ENCODE measurements at regions not wholly inside any gene's neighbourhood (a gene's known extent, or its start where the extent isn't known, plus 50 kb on each side); places are given as distances from the start of the nearest gene placed in this dataset.
"Not testable (repeated sequence)": the region's sequence is repeated elsewhere in the genome, so short reads cannot be mapped to it uniquely, and the experiment has no call there.

GRCh38 chr1:234795007-234795406, 185.0 kb upstream of the IRF2BP2 start:
- H4K20me1 ChIP-seq (ENCODE audit: insufficient read depth, low read length); H3K79me2 ChIP-seq (ENCODE audit: insufficient read depth, low read depth, low read length); BruUV-seq (replicated peaks); H3K9me2 ChIP-seq (ENCODE audit: insufficient read depth, low read length); H3K36me3 ChIP-seq (ENCODE audit: insufficient read depth, low read length); POLR2A ChIA-PET; H3K4me3 ChIP-seq (ENCODE audit: low read depth, low read length, poor library complexity, severe bottlenecking); DNase-seq (ENCODE audit: low spot score); intact Hi-C loops (cut with micrococcal nuclease; ENCODE audit: unreplicated experiment); H3K27ac ChIP-seq (ENCODE audit: low read depth, low read length, poor library complexity, severe bottlenecking); CTCF ChIA-PET (ENCODE audit: unreplicated experiment); H3K4me1 ChIP-seq (ENCODE audit: insufficient read depth, low read length, poor library complexity, severe bottlenecking); H2AFZ ChIP-seq (ENCODE audit: low read length); H3K9me3 ChIP-seq (ENCODE audit: low read length); H3K4me2 ChIP-seq (ENCODE audit: low read length): not testable (repeated sequence)

GRCh38 chr1:234794452-234794851, 184.5 kb upstream of the IRF2BP2 start:
- H3K27ac ChIP-seq (ENCODE audit: low read depth, low read length, poor library complexity, severe bottlenecking); H3K9me3 ChIP-seq (ENCODE audit: low read length); DNase-seq (ENCODE audit: low spot score); H3K9me2 ChIP-seq (ENCODE audit: insufficient read depth, low read length); POLR2A ChIA-PET; BruUV-seq (replicated peaks); H3K4me3 ChIP-seq (ENCODE audit: low read depth, low read length, poor library complexity, severe bottlenecking); H4K20me1 ChIP-seq (ENCODE audit: insufficient read depth, low read length); intact Hi-C loops (cut with micrococcal nuclease; ENCODE audit: unreplicated experiment); H2AFZ ChIP-seq (ENCODE audit: low read length); H3K36me3 ChIP-seq (ENCODE audit: insufficient read depth, low read length); H3K4me1 ChIP-seq (ENCODE audit: insufficient read depth, low read length, poor library complexity, severe bottlenecking); CTCF ChIA-PET (ENCODE audit: unreplicated experiment); H3K79me2 ChIP-seq (ENCODE audit: insufficient read depth, low read depth, low read length); H3K4me2 ChIP-seq (ENCODE audit: low read length): not testable (repeated sequence)

GRCh38 chr1:234793924-234794323, 183.9 kb upstream of the IRF2BP2 start:
- H3K4me3 ChIP-seq (ENCODE audit: low read depth, low read length, poor library complexity, severe bottlenecking); H3K4me2 ChIP-seq (ENCODE audit: low read length); H2AFZ ChIP-seq (ENCODE audit: low read length); H3K9me2 ChIP-seq (ENCODE audit: insufficient read depth, low read length); BruUV-seq (replicated peaks); H4K20me1 ChIP-seq (ENCODE audit: insufficient read depth, low read length); CTCF ChIA-PET (ENCODE audit: unreplicated experiment); H3K27ac ChIP-seq (ENCODE audit: low read depth, low read length, poor library complexity, severe bottlenecking); H3K9me3 ChIP-seq (ENCODE audit: low read length); intact Hi-C loops (cut with micrococcal nuclease; ENCODE audit: unreplicated experiment); H3K36me3 ChIP-seq (ENCODE audit: insufficient read depth, low read length); H3K79me2 ChIP-seq (ENCODE audit: insufficient read depth, low read depth, low read length); DNase-seq (ENCODE audit: low spot score); H3K4me1 ChIP-seq (ENCODE audit: insufficient read depth, low read length, poor library complexity, severe bottlenecking); POLR2A ChIA-PET: not testable (repeated sequence)

- DNase-seq (ENCODE audit: low spot score); BruUV-seq (replicated peaks); H3K36me3 ChIP-seq (ENCODE audit: insufficient read depth, low read length); H2AFZ ChIP-seq (ENCODE audit: low read length); H3K79me2 ChIP-seq (ENCODE audit: insufficient read depth, low read depth, low read length); H3K4me2 ChIP-seq (ENCODE audit: low read length); H3K9me2 ChIP-seq (ENCODE audit: insufficient read depth, low read length); H3K4me3 ChIP-seq (ENCODE audit: low read depth, low read length, poor library complexity, severe bottlenecking); POLR2A ChIA-PET; intact Hi-C loops (cut with micrococcal nuclease; ENCODE audit: unreplicated experiment); CTCF ChIA-PET (ENCODE audit: unreplicated experiment); H4K20me1 ChIP-seq (ENCODE audit: insufficient read depth, low read length); H3K27ac ChIP-seq (ENCODE audit: low read depth, low read length, poor library complexity, severe bottlenecking); H3K9me3 ChIP-seq (ENCODE audit: low read length); H3K4me1 ChIP-seq (ENCODE audit: insufficient read depth, low read length, poor library complexity, severe bottlenecking): not testable (repeated sequence)
Measured at GRCh38 chr1:234792221-234792864, 182.4 kb upstream of the IRF2BP2 start.

GRCh38 chr1:234791615-234792014, 181.6 kb upstream of the IRF2BP2 start:
- H3K9me2 ChIP-seq (ENCODE audit: insufficient read depth, low read length); H4K20me1 ChIP-seq (ENCODE audit: insufficient read depth, low read length); DNase-seq (ENCODE audit: low spot score); H3K36me3 ChIP-seq (ENCODE audit: insufficient read depth, low read length); intact Hi-C loops (cut with micrococcal nuclease; ENCODE audit: unreplicated experiment); CTCF ChIA-PET (ENCODE audit: unreplicated experiment); H2AFZ ChIP-seq (ENCODE audit: low read length); H3K4me3 ChIP-seq (ENCODE audit: low read depth, low read length, poor library complexity, severe bottlenecking); H3K4me2 ChIP-seq (ENCODE audit: low read length); H3K27ac ChIP-seq (ENCODE audit: low read depth, low read length, poor library complexity, severe bottlenecking); H3K79me2 ChIP-seq (ENCODE audit: insufficient read depth, low read depth, low read length); H3K4me1 ChIP-seq (ENCODE audit: insufficient read depth, low read length, poor library complexity, severe bottlenecking); H3K9me3 ChIP-seq (ENCODE audit: low read length); BruUV-seq (replicated peaks); POLR2A ChIA-PET: not testable (repeated sequence)

- DNase-seq (ENCODE audit: low spot score); H3K79me2 ChIP-seq (ENCODE audit: insufficient read depth, low read depth, low read length); POLR2A ChIA-PET; H3K4me2 ChIP-seq (ENCODE audit: low read length); H4K20me1 ChIP-seq (ENCODE audit: insufficient read depth, low read length); CTCF ChIA-PET (ENCODE audit: unreplicated experiment); H3K9me2 ChIP-seq (ENCODE audit: insufficient read depth, low read length); intact Hi-C loops (cut with micrococcal nuclease; ENCODE audit: unreplicated experiment); H2AFZ ChIP-seq (ENCODE audit: low read length); H3K4me1 ChIP-seq (ENCODE audit: insufficient read depth, low read length, poor library complexity, severe bottlenecking); BruUV-seq (replicated peaks); H3K4me3 ChIP-seq (ENCODE audit: low read depth, low read length, poor library complexity, severe bottlenecking); H3K36me3 ChIP-seq (ENCODE audit: insufficient read depth, low read length); H3K9me3 ChIP-seq (ENCODE audit: low read length); H3K27ac ChIP-seq (ENCODE audit: low read depth, low read length, poor library complexity, severe bottlenecking): not testable (repeated sequence)
Measured at GRCh38 chr1:234790333-234790732, 180.4 kb upstream of the IRF2BP2 start.

All from OCI-LY7 (cell line).